ENCODE measurements at regions not wholly inside any gene's neighbourhood (a gene's known extent, or its start where the extent isn't known, plus 50 kb on each side); places are given as distances from the start of the nearest gene placed in this dataset.

- TF ChIP-seq, protein P1, sequence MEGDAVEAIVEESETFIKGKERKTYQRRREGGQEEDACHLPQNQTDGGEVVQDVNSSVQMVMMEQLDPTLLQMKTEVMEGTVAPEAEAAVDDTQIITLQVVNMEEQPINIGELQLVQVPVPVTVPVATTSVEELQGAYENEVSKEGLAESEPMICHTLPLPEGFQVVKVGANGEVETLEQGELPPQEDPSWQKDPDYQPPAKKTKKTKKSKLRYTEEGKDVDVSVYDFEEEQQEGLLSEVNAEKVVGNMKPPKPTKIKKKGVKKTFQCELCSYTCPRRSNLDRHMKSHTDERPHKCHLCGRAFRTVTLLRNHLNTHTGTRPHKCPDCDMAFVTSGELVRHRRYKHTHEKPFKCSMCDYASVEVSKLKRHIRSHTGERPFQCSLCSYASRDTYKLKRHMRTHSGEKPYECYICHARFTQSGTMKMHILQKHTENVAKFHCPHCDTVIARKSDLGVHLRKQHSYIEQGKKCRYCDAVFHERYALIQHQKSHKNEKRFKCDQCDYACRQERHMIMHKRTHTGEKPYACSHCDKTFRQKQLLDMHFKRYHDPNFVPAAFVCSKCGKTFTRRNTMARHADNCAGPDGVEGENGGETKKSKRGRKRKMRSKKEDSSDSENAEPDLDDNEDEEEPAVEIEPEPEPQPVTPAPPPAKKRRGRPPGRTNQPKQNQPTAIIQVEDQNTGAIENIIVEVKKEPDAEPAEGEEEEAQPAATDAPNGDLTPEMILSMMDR (IDR thresholded peaks at IDR 0.05) = no peak
- TF ChIP-seq POLR2A (IDR thresholded peaks at IDR 0.05) = no peak
These were observed 373.7 kb upstream of the NECTIN3 start for GRCh38 chr3:110697961-110698360.

Measured in uterus (tissue), 2 donors.